ENCODE measurements at regions not wholly inside any gene's neighbourhood (a gene's known extent, or its start where the extent isn't known, plus 50 kb on each side); places are given as distances from the start of the nearest gene placed in this dataset.
A peak's percentile ranks its signal among the peaks of the same experiment; 100 is the strongest.
"Not testable (repeated sequence)": the region's sequence is repeated elsewhere in the genome, so short reads cannot be mapped to it uniquely, and the experiment has no call there.

DNA sequence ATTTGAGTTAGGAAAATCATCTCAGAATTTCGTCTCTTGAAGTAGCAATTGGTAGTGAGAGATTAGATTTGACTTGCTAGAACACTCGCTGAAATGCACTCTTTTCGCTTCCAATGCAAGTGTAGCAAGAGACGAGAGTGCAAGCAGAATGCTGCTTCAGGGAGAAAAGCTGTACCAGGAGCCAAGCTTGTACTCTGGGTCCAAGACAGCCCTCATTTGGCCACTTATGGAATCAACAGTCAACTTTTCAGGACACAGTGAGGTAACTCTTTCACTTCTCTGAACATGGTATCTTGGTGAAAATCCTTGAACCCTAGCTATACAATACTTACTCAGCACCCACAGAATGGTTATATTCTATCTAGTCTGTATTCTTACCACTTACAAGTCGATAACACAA, 107.6 kb upstream of the TERB2 start:
- not testable (repeated sequence) for DNase-seq (ENCODE audit: low read depth in 4 of 4, low spot score in 2 of 4)

DNA sequence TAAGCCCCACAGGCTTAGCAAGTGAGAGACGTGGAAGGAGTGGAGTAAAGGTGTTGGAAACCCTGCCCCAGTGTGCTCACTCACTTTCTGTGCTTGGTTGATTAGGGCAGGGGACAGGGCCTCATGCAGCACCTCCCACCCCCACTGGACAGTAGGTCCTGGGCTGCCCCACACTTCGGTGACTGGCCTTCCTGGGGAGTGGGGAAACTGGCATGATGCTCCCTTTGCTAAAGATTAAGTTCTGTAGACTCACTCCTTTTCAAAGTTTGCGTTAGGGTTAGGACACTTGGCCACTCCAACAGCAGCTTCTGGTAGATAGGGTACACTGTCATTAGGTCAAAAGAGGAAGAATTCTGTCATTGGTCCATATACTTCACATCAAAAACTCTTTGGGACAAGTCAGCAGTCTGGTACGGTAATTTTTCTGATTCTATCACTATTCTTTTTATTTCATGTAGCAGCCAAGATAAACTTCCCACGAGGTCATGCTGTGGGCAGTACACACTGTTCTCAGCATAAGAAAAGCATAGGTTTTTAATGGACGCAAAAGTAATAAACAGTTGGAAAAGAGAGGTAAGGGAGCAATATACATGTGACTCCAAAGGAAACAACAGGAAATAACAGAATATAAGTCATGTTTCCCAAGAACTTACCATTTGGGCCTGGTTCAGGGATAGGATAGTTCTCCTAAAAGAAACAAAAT, 106.6 kb upstream of the TERB2 start:
- DNase-seq (ENCODE audit: low read depth in 4 of 4, low spot score in 2 of 4), result not testable (repeated sequence)

DNA sequence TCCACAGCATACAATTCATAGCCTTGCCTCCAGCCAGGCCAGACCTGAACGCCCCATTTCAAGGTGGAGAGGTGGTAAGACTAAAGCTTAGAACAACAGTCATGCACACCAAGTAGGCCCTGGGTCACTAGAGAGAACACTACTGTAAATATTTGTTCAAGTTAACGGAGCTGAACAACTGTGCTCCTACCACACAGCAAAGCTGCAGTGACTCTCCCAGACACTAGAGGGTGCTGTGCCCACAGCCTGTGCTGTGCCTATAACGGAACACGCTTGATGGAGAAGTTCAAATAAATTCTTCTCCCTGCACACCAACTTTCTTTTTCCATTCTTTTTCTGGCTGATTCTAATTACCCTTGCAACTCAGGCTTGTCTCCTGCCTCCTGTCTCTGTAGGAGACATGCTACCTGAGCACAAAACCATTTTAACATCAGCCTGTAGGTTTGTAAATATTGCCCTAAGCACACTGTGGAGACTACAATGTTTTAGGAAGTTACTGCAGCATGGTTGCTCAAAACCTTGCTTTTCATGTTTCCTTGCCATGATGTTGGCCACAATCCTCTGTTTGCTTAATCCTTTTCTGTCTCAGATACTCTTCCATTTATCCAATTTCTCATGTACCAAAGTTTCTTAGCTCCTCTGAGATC, 103.1 kb upstream of the TERB2 start:
- DNase-seq (ENCODE audit: low read depth in 4 of 4, low spot score in 2 of 4), result peak; percentile 37 to 63 (median 50)

DNA sequence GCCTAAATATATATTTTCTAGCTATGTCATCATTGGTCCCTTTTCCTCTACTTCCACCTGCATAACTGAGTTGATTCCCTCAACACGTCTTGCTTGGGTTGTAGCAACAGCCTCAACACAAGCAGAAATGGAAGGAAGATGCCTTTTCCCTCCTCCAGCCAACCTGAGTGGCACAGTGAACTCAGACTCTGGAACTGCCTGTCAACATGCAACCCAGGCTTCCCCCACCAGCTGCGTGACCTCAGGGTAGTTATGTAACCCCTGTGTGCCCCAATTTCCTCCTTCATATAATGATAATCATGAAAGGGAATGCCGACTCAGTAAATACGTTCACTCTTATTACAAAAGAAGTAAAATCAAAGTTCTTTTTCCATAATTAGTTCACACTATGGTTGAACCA, 101.8 kb upstream of the TERB2 start:
- not testable (repeated sequence) for DNase-seq (ENCODE audit: low read depth in 4 of 4, low spot score in 2 of 4)

DNA sequence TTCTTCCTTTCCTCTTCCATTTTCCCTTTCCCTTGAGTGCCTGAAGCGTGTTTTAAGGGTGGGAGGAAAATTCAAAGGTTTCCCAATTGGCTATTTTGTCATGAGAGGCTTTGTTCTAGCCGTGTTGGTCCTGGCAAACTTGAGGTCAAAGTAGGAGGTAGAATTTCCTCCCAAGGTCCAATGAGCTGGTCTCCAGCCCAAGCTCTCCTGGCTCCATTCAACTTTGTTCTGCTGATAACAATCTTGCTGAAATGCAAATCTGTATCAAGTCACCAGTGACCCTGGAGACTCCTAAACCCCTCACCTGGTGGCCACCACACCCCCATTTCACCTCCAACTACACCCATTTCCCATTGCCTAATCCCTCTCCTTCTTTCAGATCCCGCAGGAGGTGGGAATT, 100.2 kb upstream of the TERB2 start:
- DNase-seq (ENCODE audit: low read depth in 4 of 4, low spot score in 2 of 4), result not testable (repeated sequence)

DNA sequence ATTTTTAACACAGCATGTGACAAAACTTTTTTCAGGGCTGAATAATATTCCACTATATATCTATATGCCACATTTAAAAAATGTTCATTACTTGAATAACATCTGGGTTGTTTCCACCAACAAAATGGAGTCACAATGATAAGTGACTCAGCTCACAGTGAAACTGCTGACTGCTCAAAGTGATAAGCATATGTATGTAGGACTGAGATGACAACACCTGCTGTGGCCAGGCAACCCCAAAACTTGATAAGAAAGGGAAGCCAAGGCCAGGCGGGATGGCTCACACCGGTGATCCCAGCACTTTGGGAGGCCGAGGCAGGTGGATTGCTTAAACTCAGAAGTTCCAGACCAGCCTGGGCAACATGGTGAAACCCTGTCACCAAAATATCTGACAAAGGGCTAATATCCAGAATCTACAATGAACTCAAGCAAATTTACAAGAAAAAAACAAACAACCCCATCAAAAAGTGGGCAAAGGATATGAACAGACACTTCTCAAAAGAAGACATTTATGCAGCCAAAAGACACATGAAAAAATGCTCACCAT, 99.2 kb upstream of the TERB2 start:
- not testable (repeated sequence) for DNase-seq (ENCODE audit: low read depth in 4 of 4, low spot score in 2 of 4)

DNA sequence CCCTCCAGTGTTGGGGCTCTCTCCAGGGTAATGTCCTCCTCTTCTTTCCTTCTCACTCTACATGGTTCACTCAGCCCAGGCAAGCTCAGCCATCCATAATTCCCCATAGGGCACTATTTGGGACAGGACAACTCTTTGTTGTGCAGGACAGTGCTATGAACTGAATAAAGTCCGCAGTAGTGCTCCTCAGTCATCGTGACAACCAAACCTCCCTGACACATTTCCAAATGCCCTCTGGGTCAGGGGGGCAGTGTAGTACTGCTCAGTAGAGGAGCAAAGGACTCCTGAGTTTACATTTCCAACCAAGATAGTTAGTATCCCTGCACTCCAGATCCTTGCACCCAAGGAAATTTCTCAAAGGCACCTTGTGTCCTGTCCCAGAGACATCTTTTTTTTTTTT, 97.4 kb upstream of the TERB2 start:
- DNase-seq (ENCODE audit: low read depth in 4 of 4, low spot score in 2 of 4), result not testable (repeated sequence)

DNA sequence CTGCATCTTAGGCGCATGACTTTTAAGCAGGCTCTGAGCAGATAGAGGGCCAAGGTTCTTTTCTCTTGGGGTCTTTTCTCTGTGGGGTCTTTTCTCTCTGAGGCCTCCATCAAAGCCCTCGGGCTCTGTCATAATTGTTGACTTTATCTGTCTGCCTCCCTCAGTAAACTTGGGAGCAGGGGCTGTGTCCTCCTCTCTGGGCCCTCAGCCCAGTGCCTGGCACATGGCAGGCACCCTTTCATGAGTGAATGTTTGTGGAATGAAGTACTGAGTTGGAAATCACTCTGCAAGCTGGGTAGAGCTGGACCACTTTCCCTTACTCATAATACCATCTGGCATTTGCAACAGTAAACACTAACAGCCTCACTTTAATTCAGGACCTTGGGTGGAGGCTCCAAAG, 96.3 kb upstream of the TERB2 start:
- not testable (repeated sequence) for DNase-seq (ENCODE audit: low read depth in 4 of 4, low spot score in 2 of 4)

DNA sequence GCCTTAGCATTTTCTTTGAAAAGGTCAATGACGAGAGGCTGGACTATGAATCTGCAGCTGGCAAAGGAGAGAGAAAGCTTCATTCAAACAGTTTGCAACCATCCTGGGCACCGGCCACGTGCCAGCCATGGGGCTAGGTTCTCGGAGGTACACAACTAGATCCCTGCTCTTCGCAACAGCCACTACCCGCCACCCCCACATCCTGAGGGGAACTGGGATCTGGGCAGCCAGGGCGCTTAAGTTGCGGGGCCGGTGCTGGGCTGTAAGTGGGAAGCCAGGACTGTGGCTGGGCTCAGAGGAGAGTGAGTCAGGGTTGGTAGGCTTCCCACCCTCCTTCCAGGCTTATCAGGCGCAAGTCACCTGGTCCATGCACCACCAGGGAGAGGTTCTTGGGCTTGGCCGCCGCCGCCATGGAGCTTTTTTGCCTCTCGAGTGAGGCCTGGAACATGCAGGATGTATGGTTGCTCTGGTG, 95.0 kb upstream of the TERB2 start:
- no peak for DNase-seq (ENCODE audit: low read depth in 4 of 4, low spot score in 2 of 4)

DNA sequence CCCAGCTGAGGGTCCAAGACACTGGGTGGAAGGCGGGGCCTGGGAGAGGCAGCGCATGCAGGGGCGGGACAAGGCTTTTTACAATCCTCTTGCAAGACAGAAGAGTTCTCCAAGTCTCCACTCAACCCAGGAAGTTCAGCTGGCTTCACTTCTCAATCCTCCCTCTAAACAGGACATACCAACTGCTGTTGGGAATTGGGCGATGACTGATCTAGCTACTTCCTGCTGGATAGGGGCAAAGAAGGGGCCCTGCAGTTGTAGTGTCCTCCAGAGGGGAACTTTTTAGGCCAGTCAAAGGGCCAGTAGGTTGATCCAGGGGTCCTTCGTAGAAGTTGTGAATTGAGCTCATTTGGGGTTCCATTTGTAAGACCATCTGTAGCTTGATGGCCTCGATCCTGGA, 94.6 kb upstream of the TERB2 start:
- DNase-seq (ENCODE audit: low read depth in 4 of 4, low spot score in 2 of 4), result no peak

DNA sequence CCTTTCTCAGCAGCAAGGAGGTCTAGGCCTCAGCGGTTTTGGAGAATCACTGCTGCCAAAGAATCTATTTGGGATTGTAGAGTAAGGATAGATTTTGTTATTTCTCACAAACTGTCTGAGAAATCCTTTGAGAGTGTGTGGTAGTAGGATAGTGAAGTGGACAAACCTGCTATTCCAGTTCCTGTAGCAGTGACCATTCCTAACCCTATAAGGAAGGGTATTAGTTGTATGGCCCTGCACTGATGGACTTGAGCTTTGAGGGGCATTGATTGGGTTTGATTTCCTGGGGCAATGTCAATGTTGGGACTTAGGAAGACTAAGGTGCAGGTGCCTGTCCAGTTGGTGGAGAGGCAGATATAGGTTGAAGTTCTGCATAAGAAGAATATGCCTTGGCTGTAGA, 93.6 kb upstream of the TERB2 start:
- not testable (repeated sequence) for DNase-seq (ENCODE audit: low read depth in 4 of 4, low spot score in 2 of 4)

DNA sequence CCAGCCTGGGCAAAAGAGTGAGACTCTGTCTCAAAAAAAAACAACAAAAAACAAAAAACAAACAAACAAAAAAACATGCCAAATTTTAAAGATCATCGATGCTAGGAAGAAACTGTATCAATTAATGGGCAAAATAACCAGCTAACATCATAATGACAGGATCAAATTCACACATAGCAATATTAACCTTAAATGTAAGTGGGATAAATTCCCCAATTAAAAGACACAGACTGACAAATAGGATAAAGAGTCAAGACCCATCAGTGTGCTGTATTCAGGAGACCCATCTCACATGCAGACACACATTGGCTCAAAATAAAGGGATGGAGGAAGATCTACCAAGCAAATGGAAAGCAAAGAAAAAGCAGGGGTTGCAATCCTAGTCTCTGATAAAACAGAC, 88.4 kb upstream of the TERB2 start:
- not testable (repeated sequence) for DNase-seq (ENCODE audit: low read depth in 4 of 4, low spot score in 2 of 4)

DNA sequence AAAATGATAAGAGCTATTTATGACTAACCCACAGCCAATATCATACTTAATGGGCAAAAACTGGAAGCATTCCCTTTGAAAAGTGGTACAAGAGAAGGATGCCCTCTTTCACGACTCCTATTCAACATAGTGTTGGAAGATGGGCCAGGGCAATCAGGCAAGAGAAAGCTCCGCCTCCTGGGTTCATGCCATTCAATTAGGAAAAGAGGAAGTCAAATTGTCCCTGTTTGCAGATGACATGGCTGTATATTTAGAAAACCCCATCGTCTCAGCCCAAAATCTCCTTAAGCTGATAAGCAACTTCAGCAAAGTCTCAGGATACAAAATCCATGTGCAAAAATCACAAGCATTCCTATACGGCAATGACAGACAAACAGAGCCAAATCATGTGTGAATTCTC, 86.4 kb upstream of the TERB2 start:
- not testable (repeated sequence) for DNase-seq (ENCODE audit: low read depth in 4 of 4, low spot score in 2 of 4)

DNA sequence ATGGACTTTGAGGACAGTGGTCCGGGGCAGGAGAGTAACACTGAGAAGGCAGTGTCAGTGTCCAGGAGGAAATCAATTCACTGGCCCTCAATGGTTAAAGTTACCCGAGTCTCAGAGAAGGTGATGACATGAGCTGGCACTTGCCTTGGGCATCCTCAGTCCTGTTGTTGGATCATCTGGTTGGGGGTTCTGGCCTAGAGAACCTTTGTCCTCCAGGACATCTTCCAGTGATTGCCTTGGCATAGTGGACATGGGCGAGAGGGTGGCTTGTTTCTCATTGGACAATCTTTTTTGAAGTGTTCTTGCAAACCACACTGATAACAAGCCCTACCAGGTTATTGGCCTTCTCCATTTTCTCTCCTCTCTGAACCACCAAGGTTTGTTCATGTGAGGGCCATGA, 83.4 kb upstream of the TERB2 start:
- DNase-seq (ENCODE audit: low read depth in 4 of 4, low spot score in 2 of 4), result no peak

DNA sequence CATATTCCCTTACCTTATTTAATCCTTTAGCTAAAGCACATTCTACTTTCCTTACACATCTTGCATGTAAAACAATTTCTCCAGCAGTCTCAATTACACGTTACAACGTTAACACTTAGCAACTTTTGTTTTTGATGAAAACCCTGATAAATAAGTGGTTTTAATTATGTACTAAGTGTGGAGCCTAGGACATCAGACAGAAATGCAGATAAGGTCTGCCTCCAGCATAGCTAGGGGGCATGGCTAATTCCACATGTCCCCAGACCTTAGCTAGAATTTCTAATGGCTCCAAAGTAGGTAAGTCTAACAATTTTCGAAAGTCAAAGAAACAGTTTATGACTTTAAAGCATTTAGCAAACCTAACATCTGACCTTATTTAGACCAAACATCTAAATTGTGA, 77.4 kb upstream of the TERB2 start:
- DNase-seq (ENCODE audit: low read depth in 4 of 4, low spot score in 2 of 4), result no peak

DNA sequence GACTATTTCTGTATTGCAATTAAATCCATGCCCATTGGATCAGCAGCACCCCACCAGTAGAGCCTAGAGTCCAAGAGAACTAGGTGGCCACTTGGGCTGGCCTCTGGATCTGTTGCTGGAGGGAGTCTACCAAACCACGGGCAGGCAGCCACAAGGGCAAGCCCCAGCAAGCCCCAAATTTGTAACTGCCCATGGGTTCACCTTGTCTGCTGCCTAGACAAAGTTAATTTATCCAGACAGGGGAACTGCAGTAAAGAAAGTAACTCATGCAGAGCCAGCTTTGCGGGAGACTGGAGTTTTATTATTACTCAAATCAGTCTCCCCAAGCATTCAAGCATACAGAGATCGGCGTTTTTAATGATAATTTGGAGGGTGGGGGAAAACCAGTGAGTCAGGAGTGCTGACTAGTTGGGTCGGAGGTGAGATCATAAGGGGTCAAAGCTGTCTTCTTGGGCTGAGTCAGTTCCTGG, 74.0 kb upstream of the TERB2 start:
- DNase-seq (ENCODE audit: low read depth in 4 of 4, low spot score in 2 of 4), result no peak

DNA sequence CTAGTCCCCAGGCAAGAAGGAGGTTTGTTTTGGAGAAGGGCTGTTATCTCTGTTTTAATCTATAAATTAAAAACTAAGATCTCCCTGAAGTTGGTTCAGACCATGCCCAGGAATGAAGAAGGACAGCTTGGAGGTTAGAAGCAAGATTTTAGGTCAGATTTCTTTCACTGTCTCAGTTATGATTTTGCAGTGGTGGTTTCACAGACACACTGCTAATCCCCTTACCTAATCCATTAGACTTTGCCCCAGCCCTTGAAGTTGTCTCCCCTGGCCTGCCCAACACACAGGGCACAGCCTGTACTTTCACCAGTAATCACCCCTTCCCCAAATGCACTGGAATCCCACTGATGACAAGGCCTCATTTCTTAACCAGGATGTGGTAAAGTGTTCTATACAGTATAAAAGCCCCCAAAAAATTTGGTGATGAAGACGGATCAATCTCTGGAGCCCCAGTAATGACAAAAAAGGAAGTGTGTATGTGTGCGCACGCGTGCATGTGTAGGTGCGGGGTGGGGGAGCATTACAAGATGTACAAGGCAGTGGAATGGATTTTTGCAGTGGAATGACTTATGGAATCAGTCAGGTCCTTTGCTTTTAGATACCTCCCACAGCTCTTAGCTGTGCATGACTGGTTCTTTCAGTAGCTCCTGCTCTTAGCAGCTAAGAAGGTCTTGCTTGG, 73.1 kb upstream of the TERB2 start:
- DNase-seq (ENCODE audit: low read depth in 4 of 4, low spot score in 2 of 4), result no peak

DNA sequence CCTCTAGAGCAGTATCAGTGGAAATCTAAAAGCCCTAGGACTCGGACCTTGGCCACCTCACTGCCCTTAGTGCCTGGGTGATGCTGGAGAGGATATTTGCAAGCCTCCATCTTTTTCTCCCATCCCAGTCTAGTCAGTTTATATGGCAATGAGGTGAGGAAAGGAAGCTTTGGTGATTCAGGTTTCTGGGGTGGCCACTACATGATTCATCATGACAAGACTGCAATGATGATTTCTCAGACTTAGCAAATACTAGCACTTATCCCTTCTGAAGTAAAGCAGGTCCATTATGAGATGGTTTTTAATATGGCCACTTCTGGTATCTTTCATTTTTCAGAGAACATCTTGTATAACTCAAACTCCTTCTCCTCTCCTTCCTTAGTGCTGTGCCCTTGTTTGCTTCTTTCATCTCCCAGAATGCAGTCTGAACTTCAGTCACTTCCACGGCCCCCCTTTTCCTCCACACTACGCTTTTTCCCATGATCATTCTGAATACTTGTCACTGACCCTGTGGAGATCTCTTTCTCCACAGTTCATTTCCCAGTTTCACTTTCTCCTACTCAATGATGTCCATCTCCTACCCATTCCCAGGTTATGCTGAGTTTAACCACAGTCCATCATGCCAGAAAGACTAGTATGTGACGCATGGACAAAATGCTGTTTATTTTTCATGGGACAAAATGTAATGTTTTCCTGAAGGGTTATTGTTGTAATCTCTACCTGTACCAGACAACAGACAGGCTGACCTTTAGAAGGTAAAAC, 57.4 kb upstream of the TERB2 start:
- DNase-seq (ENCODE audit: low read depth in 4 of 4, low spot score in 2 of 4), result not testable (repeated sequence)

DNA sequence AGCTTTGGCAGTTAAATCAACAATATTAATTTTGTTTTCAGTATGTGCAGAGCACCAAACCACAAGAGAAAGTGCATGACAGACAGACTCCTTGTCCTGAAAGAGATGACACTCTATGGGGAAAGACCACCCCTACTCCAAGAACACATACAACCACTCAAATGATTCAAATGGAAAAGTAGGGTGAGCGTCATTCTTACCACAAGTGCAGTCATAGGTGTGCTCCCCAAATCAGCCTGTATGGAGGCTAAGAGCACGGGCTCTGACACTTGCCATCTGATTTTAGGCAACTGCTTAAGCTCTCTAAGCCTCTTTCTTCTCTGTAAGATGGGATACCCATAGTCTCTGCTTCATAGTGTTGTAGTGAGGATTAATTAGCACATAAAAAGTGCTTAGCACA, 56.7 kb upstream of the TERB2 start:
- DNase-seq (ENCODE audit: low read depth in 4 of 4, low spot score in 2 of 4), result not testable (repeated sequence)

DNA sequence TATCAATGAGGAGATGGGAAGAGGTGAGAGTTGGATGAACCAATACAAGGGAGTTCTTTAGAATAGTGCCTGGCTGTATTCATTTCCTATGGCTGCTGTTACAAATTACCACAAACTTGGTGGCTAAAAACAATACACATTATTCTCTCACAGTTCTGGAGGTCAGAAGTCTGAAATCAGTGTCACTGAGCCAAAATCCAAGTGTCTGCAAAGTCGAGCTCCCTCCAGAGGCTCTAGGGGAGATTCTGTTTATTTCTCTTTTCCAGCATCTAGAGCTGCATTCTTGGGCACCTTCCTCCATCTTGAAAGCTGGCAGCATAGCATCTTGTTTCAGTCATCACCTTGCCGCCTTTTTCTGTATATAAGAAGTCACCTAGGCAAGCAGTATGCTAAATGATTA, 55.7 kb upstream of the TERB2 start:
- DNase-seq (ENCODE audit: low read depth in 4 of 4, low spot score in 2 of 4), result not testable (repeated sequence)

DNA sequence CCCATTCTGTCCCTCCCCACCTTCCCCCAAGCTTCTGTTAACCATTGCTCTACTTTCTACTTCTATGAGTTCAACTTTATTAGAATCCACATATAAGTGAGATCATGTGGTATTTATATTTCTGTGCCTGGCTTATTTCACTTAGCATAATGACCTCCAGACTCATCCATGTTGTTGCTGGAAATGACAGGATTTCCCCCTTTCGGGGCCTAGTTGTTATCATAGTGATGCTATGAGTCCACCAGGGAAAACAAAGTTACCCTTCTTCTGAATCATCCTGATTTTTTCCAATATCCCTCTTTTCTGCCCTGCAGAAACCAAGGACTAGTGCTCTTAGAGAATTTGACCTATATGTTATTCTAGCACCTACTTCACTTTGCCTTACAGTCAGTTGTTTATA, 53.2 kb upstream of the TERB2 start:
- DNase-seq (ENCODE audit: low read depth in 4 of 4, low spot score in 2 of 4), result not testable (repeated sequence)
